ENCODE measurements at regions not wholly inside any gene's neighbourhood (a gene's known extent, or its start where the extent isn't known, plus 50 kb on each side); places are given as distances from the start of the nearest gene placed in this dataset.

- Histone ChIP-seq H3K27me3 (ENCODE audit: control insufficient read depth, insufficient read depth, low read length) (no peaks in the 10 kb centered on the region), H3K36me3 (ENCODE audit: control insufficient read depth, insufficient read depth, low read length) (no peaks in the 10 kb centered on the region), H3K9me3 (ENCODE audit: control insufficient read depth, insufficient read depth, low read depth, low read length) (no peaks in the 10 kb centered on the region), H4K20me1 (ENCODE audit: control insufficient read depth, extremely low read depth, insufficient read depth, low read length) (no peaks in the 10 kb centered on the region), H3K27ac (ENCODE audit: insufficient read depth, low read length) (no peak overlapping the region), H2AFZ (ENCODE audit: low read length) (no peak overlapping the region), H3K4me3 (replicated peaks in 1 of 4; ENCODE audit: control extremely low read depth in 1 of 4, insufficient read depth in 1 of 4, low read depth in 3 of 4, low read length in 4 of 4) (no peak overlapping the region), H3K4me2 (ENCODE audit: extremely low read depth, insufficient read depth, low read length) (no peak overlapping the region), H3K9ac (ENCODE audit: insufficient read depth, low read length) (no peak overlapping the region), H3K4me1 (ENCODE audit: control insufficient read depth, extremely low read depth, insufficient read depth, low read length) (no peaks in the 10 kb centered on the region), H3K79me2 (ENCODE audit: control insufficient read depth, insufficient read depth, low read length) (no peaks in the 10 kb centered on the region)
- no peak for DNase-seq (ENCODE audit: low read depth in 2 of 2)
- TF ChIP-seq EZH2 (IDR thresholded peaks at IDR 0.05; ENCODE audit: low read length, missing control alignments), result no peak
- no peak for TF ChIP-seq CTCF (conservative IDR thresholded peaks at IDR 0.05 in 1 of 2, IDR thresholded peaks at IDR 0.05 in 1 of 2; ENCODE audit: low read depth in 1 of 2, low read length in 2 of 2)
These were observed 149.7 kb downstream of the HAPSTR1 start for GRCh38 chr16:9241177-9241576.

- peaks cover 2% of the 10 kb centered on the region for H4K20me1 ChIP-seq (ENCODE audit: control insufficient read depth, extremely low read depth, insufficient read depth, low read length)
- H3K27me3 ChIP-seq (ENCODE audit: control insufficient read depth, insufficient read depth, low read length), result no peaks in the 10 kb centered on the region
- H3K4me2 ChIP-seq (ENCODE audit: extremely low read depth, insufficient read depth, low read length), result no peak overlapping the region
- no peaks in the 10 kb centered on the region for H3K79me2 ChIP-seq (ENCODE audit: control insufficient read depth, insufficient read depth, low read length)
- TF ChIP-seq CTCF (conservative IDR thresholded peaks at IDR 0.05 in 1 of 2, IDR thresholded peaks at IDR 0.05 in 1 of 2; ENCODE audit: low read depth in 1 of 2, low read length in 2 of 2) (no peak), EZH2 (IDR thresholded peaks at IDR 0.05; ENCODE audit: low read length, missing control alignments) (no peak)
- no peaks in the 10 kb centered on the region for H3K36me3 ChIP-seq (ENCODE audit: control insufficient read depth, insufficient read depth, low read length)
- no peaks in the 10 kb centered on the region for H3K9me3 ChIP-seq (ENCODE audit: control insufficient read depth, insufficient read depth, low read depth, low read length)
- no peak overlapping the region for H2AFZ ChIP-seq (ENCODE audit: low read length)
- no peak for DNase-seq (ENCODE audit: low read depth in 2 of 2)
- H3K9ac ChIP-seq (ENCODE audit: insufficient read depth, low read length), result no peak overlapping the region
- no peak overlapping the region for H3K4me3 ChIP-seq (replicated peaks in 1 of 4; ENCODE audit: control extremely low read depth in 1 of 4, insufficient read depth in 1 of 4, low read depth in 3 of 4, low read length in 4 of 4)
- no peaks in the 10 kb centered on the region for H3K4me1 ChIP-seq (ENCODE audit: control insufficient read depth, extremely low read depth, insufficient read depth, low read length)
- no peak overlapping the region for H3K27ac ChIP-seq (ENCODE audit: insufficient read depth, low read length)
These were observed 156.7 kb downstream of the HAPSTR1 start for GRCh38 chr16:9248162-9248561.

GRCh38 chr16:9249534-9249933, 158.1 kb downstream of the HAPSTR1 start:
- no peak for DNase-seq (ENCODE audit: low read depth in 2 of 2)
- no peaks in the 10 kb centered on the region for H3K27me3 ChIP-seq (ENCODE audit: control insufficient read depth, insufficient read depth, low read length)
- H2AFZ ChIP-seq (ENCODE audit: low read length), result no peak overlapping the region
- TF ChIP-seq EZH2 (IDR thresholded peaks at IDR 0.05; ENCODE audit: low read length, missing control alignments) (no peak), CTCF (conservative IDR thresholded peaks at IDR 0.05 in 1 of 2, IDR thresholded peaks at IDR 0.05 in 1 of 2; ENCODE audit: low read depth in 1 of 2, low read length in 2 of 2) (no peak)
- H3K36me3 ChIP-seq (ENCODE audit: control insufficient read depth, insufficient read depth, low read length), result no peaks in the 10 kb centered on the region
- peaks cover 2% of the 10 kb centered on the region for H4K20me1 ChIP-seq (ENCODE audit: control insufficient read depth, extremely low read depth, insufficient read depth, low read length)
- H3K27ac ChIP-seq (ENCODE audit: insufficient read depth, low read length), result no peak overlapping the region
- no peaks in the 10 kb centered on the region for H3K79me2 ChIP-seq (ENCODE audit: control insufficient read depth, insufficient read depth, low read length)
- H3K9ac ChIP-seq (ENCODE audit: insufficient read depth, low read length), result no peak overlapping the region
- H3K4me1 ChIP-seq (ENCODE audit: control insufficient read depth, extremely low read depth, insufficient read depth, low read length), result no peaks in the 10 kb centered on the region
- H3K9me3 ChIP-seq (ENCODE audit: control insufficient read depth, insufficient read depth, low read depth, low read length), result no peaks in the 10 kb centered on the region
- no peak overlapping the region for H3K4me2 ChIP-seq (ENCODE audit: extremely low read depth, insufficient read depth, low read length)
- H3K4me3 ChIP-seq (replicated peaks in 1 of 4; ENCODE audit: control extremely low read depth in 1 of 4, insufficient read depth in 1 of 4, low read depth in 3 of 4, low read length in 4 of 4), result no peak overlapping the region

All from fibroblast of lung (primary cell).